Ishikawa (cell line): ENCODE measurements at regions not wholly inside any gene's neighbourhood (a gene's known extent, or its start where the extent isn't known, plus 50 kb on each side); places are given as distances from the start of the nearest gene placed in this dataset.

Source experiments
- CEBPB ChIP-seq: IDR thresholded peaks from 2 replicates; pipeline ENCODE4 v1.6.1; 2012
- CREB1 ChIP-seq: IDR thresholded peaks from 2 replicates; pipeline ENCODE4 v1.6.1; 2012; ENCODE audit warnings: low read depth
- EGR1 ChIP-seq: IDR thresholded peaks from 2 replicates; pipeline ENCODE4 v1.6.1; 2012
- EP300 ChIP-seq: IDR thresholded peaks from 2 replicates; pipeline ENCODE4 v1.6.1; 2012; ENCODE audit warnings: borderline replicate concordance
- FOXM1 ChIP-seq: IDR thresholded peaks from 2 replicates; pipeline ENCODE4 v1.6.1; 2012; ENCODE audit warnings: low read depth, borderline replicate concordance
- NFIC ChIP-seq: IDR thresholded peaks from 2 replicates; pipeline ENCODE4 v1.6.1; 2012
- RAD21 ChIP-seq: IDR thresholded peaks from 2 replicates; pipeline ENCODE4 v1.6.1; 2012; ENCODE audit warnings: low read depth
- TAF1 ChIP-seq: IDR thresholded peaks from 2 replicates; pipeline ENCODE4 v1.6.1; 2012; ENCODE audit warnings: low read depth, mild to moderate bottlenecking
- TCF12 ChIP-seq: IDR thresholded peaks from 2 replicates; pipeline ENCODE4 v1.6.1; 2012; ENCODE audit warnings: low read depth
- TEAD4 ChIP-seq: IDR thresholded peaks from 2 replicates; pipeline ENCODE4 v1.6.1; 2012
- YY1 ChIP-seq: IDR thresholded peaks from 2 replicates; pipeline ENCODE4 v1.6.1; 2012; ENCODE audit warnings: low read depth
- ZBTB7A ChIP-seq: IDR thresholded peaks from 2 replicates; pipeline ENCODE4 v1.6.1; 2012; ENCODE audit warnings: low read depth
- TF ChIP-seq, protein P1 (sequence below): IDR thresholded peaks from 2 replicates; pipeline ENCODE4 v1.6.1; 2012; ENCODE audit warnings: low read depth, mild to moderate bottlenecking
- TF ChIP-seq, protein P2 (sequence below): IDR thresholded peaks from 2 replicates; pipeline ENCODE4 v1.6.1; 2012
- TF ChIP-seq, protein P3 (sequence below): IDR thresholded peaks from 2 replicates; pipeline ENCODE4 v1.6.1; 2012

DNA sequence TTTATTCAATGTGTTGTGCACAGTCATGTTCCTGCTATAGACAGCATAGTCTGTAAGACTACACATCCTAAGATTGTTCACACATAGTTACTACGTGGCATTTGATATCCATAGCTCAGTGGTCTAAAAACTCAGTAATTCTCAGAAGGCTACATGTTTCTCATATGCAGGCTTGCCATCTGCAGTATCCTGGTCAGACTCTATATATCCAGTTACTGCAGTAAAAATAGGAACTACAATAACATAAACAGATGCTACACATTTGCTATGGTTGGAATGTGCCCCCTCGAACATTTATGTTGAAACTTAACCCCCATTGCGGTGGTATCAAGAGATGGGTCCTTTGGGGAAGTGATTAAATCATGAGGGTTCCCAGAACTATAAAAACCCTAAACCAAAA is 1377.8 kb upstream of the LRRTM3 start:
- TF ChIP-seq, protein P1, sequence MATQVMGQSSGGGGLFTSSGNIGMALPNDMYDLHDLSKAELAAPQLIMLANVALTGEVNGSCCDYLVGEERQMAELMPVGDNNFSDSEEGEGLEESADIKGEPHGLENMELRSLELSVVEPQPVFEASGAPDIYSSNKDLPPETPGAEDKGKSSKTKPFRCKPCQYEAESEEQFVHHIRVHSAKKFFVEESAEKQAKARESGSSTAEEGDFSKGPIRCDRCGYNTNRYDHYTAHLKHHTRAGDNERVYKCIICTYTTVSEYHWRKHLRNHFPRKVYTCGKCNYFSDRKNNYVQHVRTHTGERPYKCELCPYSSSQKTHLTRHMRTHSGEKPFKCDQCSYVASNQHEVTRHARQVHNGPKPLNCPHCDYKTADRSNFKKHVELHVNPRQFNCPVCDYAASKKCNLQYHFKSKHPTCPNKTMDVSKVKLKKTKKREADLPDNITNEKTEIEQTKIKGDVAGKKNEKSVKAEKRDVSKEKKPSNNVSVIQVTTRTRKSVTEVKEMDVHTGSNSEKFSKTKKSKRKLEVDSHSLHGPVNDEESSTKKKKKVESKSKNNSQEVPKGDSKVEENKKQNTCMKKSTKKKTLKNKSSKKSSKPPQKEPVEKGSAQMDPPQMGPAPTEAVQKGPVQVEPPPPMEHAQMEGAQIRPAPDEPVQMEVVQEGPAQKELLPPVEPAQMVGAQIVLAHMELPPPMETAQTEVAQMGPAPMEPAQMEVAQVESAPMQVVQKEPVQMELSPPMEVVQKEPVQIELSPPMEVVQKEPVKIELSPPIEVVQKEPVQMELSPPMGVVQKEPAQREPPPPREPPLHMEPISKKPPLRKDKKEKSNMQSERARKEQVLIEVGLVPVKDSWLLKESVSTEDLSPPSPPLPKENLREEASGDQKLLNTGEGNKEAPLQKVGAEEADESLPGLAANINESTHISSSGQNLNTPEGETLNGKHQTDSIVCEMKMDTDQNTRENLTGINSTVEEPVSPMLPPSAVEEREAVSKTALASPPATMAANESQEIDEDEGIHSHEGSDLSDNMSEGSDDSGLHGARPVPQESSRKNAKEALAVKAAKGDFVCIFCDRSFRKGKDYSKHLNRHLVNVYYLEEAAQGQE: no peak
- no peak for TF ChIP-seq TAF1
- no peak for TF ChIP-seq YY1
- TF ChIP-seq, protein P2, sequence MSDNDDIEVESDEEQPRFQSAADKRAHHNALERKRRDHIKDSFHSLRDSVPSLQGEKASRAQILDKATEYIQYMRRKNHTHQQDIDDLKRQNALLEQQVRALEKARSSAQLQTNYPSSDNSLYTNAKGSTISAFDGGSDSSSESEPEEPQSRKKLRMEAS: no peak
- no peak for TF ChIP-seq FOXM1
- TF ChIP-seq NFIC: no peak
- TF ChIP-seq TEAD4: no peak
- TF ChIP-seq CEBPB: no peak
- TF ChIP-seq TCF12: no peak

DNA sequence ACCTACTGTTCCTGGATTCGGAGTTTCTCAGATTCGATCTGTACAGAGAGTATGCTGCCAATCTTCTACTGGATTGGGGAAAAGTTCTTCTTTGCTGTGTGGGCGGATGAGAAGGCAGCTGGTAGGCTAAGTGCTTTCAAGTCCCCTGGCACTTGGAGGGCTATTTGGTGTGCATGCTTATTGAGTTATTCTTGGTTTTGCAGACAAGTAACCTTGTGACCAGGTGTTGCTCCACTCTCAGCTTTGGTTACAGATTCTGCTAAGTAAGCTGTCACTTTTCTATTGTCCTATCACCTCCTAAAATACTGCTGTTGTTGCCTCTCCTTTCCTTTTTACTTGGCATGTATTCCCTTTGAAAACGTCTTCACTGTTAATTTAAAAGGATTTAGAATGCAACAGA is 1375.1 kb upstream of the LRRTM3 start:
- TF ChIP-seq, protein P3, sequence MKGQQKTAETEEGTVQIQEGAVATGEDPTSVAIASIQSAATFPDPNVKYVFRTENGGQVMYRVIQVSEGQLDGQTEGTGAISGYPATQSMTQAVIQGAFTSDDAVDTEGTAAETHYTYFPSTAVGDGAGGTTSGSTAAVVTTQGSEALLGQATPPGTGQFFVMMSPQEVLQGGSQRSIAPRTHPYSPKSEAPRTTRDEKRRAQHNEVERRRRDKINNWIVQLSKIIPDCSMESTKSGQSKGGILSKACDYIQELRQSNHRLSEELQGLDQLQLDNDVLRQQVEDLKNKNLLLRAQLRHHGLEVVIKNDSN: no peak
- TF ChIP-seq YY1 (no peak), ZBTB7A (no peak), EGR1 (no peak), CEBPB (no peak), RAD21 (no peak), FOXM1 (no peak), EP300 (no peak), CREB1 (no peak), TCF12 (no peak), TAF1 (no peak)
- TF ChIP-seq, protein P2: no peak

DNA sequence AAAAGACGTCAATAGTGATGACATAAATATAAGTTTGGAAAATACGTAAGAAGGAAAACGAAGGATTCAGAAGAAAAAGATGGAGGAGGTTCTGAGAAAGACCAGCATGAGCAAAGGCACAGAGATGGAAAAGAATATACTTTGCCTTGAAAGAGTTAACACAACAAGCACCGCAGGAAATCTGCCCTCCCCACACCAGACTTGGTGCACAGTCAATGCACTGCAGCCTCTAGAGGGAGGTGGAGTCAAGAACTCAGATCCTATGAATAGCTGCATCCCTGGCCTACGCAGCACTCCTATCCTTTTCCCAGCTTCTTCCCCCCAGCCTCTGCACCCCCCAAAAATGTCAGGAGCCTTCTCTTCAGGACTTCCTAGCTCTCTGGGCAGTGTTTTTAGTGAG is 1370.6 kb upstream of the LRRTM3 start:
- TF ChIP-seq, protein P3: no peak

DNA sequence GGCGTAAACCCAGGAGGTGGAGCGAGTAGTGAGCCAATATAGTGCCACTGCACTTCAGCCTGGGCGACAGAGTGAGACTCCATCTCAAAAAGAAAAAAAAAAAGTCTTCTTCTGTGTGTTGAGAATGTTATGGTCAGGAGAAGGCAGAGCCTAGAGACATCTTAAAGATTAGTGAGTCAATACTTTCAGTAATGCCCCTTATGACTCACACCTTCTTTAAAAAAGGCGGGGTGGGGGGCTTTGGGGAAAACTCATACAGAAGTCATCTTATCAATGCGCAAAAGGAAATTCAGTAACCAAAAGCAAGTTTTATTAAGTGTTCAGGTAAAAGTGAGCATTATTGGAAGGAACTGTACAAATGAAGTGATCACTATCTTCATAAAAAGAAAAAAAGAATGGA is 1369.8 kb upstream of the LRRTM3 start:
- TF ChIP-seq YY1: no peak
- TF ChIP-seq TCF12: no peak
- no peak for TF ChIP-seq TAF1
- TF ChIP-seq CREB1: no peak
- TF ChIP-seq, protein P3: no peak
- no peak for TF ChIP-seq ZBTB7A

DNA sequence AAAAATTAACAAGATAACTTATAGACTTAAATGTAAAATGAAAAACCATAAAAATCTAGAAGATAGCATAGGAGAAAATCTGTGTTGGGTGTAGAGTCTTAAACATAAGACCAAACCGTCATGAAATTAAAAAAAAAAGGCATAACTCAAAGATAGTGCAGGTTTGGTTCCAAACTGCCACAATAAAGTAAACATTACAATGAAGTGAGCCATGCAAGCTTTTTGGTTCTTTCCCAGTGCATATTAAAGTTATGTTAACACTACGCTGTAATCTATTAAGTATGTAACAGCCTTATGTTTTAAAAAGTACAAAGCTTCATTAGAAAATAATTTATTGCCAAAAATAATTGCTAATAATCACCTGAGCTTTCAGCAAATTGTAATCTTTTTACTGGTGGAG is 1366.5 kb upstream of the LRRTM3 start:
- no peak for TF ChIP-seq CEBPB
- TF ChIP-seq, protein P1: no peak
- TF ChIP-seq, protein P2: no peak
- no peak for TF ChIP-seq RAD21
- TF ChIP-seq EGR1: no peak
- no peak for TF ChIP-seq ZBTB7A
- no peak for TF ChIP-seq TCF12
- no peak for TF ChIP-seq TAF1
- TF ChIP-seq EP300: no peak

DNA sequence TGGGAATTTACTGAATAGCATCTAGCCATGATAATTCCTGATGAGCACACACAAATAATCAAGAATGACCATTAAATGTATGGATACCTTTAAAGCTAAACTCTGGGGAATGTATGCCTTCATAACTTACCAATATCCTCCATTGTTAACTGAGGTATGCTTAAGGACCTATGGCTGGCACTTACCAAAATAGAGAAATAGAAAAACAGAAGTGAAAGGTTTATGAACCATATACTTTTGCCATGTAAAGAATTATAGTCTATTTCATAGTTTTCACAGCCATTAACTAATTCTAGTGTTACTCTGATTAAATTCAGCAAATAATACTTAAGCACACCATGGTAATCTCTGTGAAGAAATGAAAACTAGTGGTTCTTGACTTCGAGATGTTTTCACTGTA is 1360.6 kb upstream of the LRRTM3 start:
- TF ChIP-seq EGR1: no peak
- TF ChIP-seq, protein P3: no peak
- TF ChIP-seq CREB1: no peak
- no peak for TF ChIP-seq EP300
- no peak for TF ChIP-seq CEBPB
- TF ChIP-seq ZBTB7A: no peak
- TF ChIP-seq, protein P1: no peak
- TF ChIP-seq RAD21: no peak
- no peak for TF ChIP-seq TAF1
- TF ChIP-seq FOXM1: no peak
- TF ChIP-seq TCF12: no peak
- no peak for TF ChIP-seq TEAD4
- TF ChIP-seq YY1: no peak
- no peak for TF ChIP-seq NFIC
